ENCODE measurements at regions not wholly inside any gene's neighbourhood (a gene's known extent, or its start where the extent isn't known, plus 50 kb on each side); places are given as distances from the start of the nearest gene placed in this dataset.

DNA sequence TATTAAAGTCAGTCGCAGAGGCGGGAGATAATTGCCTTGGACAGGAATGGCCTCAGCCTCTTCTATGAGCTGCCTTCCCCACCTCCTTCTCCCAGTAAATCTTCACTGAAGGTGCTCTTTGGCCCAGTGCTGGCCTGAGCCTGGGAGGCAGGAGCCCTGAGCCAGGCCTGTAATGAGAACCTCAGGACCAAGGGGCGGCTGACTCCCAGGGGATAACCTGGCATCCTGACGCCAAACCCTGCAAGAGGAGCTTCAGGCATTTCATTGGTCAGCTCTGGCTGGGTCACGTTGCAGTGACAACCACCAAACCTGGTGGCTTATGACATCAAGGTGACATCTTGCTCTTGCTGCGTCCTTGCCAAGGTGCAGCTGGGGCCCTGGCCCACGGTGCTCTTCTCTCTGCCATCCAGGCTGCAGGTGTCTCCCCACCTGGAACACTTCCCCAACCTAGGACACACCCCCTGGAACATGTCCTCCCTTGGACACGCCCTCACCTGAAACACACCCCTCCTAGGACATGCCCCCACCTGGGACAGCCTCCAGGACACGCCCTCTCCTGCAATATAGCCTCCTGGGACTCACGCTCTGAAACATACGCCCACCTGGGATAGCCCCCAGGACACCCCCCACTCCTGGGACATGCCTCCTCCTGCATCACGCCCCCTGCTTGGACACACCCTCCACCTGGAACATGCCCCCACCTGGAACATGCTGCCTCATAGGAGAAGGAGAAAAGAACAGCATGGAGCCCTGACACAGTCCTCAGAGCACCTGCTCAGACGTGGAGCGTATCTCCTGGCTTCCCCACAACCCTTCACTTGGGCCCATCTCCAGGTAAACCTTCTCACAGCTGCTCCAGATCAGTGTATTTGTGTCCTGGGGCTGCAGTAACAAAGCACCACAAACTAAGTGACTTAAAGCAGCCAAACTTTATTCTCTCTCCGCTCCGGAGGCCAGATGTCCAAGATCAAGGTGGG lies 333.6 kb downstream of the NPHP4 start (continued):
- no peak for TF ChIP-seq EGR1 (IDR thresholded peaks at IDR 0.05; ENCODE audit: low read depth in 2 of 2)

DNA sequence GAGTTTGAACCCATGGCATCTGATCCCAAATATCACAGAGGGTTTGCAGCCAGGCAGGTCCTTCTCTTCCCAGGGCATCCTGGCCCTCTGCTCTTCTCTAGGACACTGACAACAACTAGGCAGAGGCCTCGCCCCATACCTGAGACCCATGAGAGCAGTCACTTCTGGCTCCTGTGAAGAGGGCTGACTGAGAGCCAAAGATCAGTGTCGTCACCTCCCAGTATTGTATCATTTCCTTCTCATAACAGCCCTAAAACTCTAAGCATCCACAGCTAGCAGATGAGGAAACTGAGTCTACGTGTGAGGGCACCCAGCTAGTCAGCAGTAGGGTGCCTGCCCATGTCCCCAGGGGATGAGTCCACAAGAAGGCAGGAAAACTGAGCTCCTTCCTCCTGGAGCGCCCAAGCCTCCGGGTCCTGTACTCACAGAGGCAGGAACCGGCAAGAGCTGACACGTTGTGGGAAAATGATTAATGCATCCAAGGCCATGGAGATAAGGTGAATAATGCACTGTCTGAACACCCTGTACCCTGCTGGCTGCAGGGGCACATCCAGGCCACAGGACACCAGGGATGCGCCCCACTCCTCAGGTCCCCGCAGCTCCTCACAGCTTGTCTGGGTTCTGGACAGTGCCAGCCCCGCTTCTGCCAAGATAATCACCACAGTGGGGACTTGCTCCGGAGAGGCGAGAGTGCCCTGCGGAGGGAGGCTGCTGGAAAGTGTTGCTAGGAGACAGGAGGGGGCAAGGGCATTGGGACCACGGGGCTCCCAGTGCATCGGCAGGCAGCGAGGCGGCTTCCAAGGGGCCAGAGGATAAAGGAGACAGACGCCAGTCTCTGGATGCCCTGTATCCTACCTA lies 340.0 kb downstream of the NPHP4 start:
- Histone ChIP-seq H3K36me3 (ENCODE audit: control insufficient read depth in 4 of 4, insufficient read depth in 3 of 4, low read depth in 1 of 4, low read length in 3 of 4) (no peaks in the 10 kb centered on the region), H3K27me3 (ENCODE audit: control insufficient read depth in 4 of 4, insufficient read depth in 4 of 4, low read length in 3 of 4) (peaks cover 0 to 5% (median 0%) of the 10 kb centered on the region in 4 donors), H3K9me3 (ENCODE audit: control insufficient read depth in 4 of 4, low read length in 3 of 4) (no peaks in the 10 kb centered on the region), H3K4me1 (ENCODE audit: control insufficient read depth in 4 of 4, insufficient read depth in 4 of 4, low read length in 3 of 4) (no peaks in the 10 kb centered on the region), H3K4me3 (ENCODE audit: low read depth in 1 of 3, low read length in 3 of 3) (no peak overlapping the region), H3K9ac (ENCODE audit: low read depth in 1 of 2, low read length in 2 of 2) (no peak overlapping the region), H3K27ac (ENCODE audit: low read depth in 1 of 2, low read length in 2 of 2) (no peak overlapping the region)
- DNase-seq (ENCODE audit: low spot score), result no peak
- TF ChIP-seq JUND (IDR thresholded peaks at IDR 0.05) (no peak), SP1 (IDR thresholded peaks at IDR 0.05) (no peak), EGR1 (IDR thresholded peaks at IDR 0.05; ENCODE audit: low read depth in 2 of 2) (no peak), RAD21 (IDR thresholded peaks at IDR 0.05) (no peak), NR2F2 (IDR thresholded peaks at IDR 0.05) (no peak), YY1 (IDR thresholded peaks at IDR 0.05) (no peak), HNF4A (conservative IDR thresholded peaks at IDR 0.05) (no peak), GABPA (IDR thresholded peaks at IDR 0.05 in 1 of 2, conservative IDR thresholded peaks at IDR 0.05 in 1 of 2) (no peak), RXRA (IDR thresholded peaks at IDR 0.05) (no peak), FOXA1 (IDR thresholded peaks at IDR 0.05) (no peak)
- TF ChIP-seq, protein P1, sequence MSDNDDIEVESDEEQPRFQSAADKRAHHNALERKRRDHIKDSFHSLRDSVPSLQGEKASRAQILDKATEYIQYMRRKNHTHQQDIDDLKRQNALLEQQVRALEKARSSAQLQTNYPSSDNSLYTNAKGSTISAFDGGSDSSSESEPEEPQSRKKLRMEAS (IDR thresholded peaks at IDR 0.05), result no peak
- TF ChIP-seq, protein P2, sequence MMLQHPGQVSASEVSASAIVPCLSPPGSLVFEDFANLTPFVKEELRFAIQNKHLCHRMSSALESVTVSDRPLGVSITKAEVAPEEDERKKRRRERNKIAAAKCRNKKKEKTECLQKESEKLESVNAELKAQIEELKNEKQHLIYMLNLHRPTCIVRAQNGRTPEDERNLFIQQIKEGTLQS (IDR thresholded peaks at IDR 0.05), result no peak
- TF ChIP-seq, protein P3, sequence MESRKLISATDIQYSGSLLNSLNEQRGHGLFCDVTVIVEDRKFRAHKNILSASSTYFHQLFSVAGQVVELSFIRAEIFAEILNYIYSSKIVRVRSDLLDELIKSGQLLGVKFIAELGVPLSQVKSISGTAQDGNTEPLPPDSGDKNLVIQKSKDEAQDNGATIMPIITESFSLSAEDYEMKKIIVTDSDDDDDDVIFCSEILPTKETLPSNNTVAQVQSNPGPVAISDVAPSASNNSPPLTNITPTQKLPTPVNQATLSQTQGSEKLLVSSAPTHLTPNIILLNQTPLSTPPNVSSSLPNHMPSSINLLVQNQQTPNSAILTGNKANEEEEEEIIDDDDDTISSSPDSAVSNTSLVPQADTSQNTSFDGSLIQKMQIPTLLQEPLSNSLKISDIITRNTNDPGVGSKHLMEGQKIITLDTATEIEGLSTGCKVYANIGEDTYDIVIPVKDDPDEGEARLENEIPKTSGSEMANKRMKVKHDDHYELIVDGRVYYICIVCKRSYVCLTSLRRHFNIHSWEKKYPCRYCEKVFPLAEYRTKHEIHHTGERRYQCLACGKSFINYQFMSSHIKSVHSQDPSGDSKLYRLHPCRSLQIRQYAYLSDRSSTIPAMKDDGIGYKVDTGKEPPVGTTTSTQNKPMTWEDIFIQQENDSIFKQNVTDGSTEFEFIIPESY (IDR thresholded peaks at IDR 0.05), result no peak
- TF ChIP-seq, protein P4, sequence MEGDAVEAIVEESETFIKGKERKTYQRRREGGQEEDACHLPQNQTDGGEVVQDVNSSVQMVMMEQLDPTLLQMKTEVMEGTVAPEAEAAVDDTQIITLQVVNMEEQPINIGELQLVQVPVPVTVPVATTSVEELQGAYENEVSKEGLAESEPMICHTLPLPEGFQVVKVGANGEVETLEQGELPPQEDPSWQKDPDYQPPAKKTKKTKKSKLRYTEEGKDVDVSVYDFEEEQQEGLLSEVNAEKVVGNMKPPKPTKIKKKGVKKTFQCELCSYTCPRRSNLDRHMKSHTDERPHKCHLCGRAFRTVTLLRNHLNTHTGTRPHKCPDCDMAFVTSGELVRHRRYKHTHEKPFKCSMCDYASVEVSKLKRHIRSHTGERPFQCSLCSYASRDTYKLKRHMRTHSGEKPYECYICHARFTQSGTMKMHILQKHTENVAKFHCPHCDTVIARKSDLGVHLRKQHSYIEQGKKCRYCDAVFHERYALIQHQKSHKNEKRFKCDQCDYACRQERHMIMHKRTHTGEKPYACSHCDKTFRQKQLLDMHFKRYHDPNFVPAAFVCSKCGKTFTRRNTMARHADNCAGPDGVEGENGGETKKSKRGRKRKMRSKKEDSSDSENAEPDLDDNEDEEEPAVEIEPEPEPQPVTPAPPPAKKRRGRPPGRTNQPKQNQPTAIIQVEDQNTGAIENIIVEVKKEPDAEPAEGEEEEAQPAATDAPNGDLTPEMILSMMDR (IDR thresholded peaks at IDR 0.05; ENCODE audit: low read depth, low read length, missing input control), result no peak
- whole genome bisulfite sequencing, result 33% methylated on average over 18 of the region's 18 CpGs
